Neural progenitor cell (in vitro differentiated cells): ENCODE measurements at regions not wholly inside any gene's neighbourhood (a gene's known extent, or its start where the extent isn't known, plus 50 kb on each side); places are given as distances from the start of the nearest gene placed in this dataset.

ENCODE experiments used
- EZH2 ChIP-seq: fragments of 200-600 bp; sonication (generic); IDR thresholded peaks from 2 replicates; pipeline ENCODE4 v1.6.1; 2017; ENCODE audit warnings: antibody characterized with exemption, mild to moderate bottlenecking, moderate library complexity
- EZH2phosphoT487 ChIP-seq: fragments of 200-600 bp; sonication (generic); IDR thresholded peaks from 2 replicates; pipeline ENCODE4 v1.6.1; 2017; ENCODE audit warnings: antibody characterized with exemption
- TF ChIP-seq, protein P1 (sequence below): fragments of 200-600 bp; sonication (generic); IDR thresholded peaks from 2 replicates; pipeline ENCODE4 v1.5.1; 2017; ENCODE audit warnings: antibody characterized with exemption, mild to moderate bottlenecking

GRCh38 chr15:62749036-62749815 is 293.3 kb upstream of the TPM1 start:
- TF ChIP-seq, protein P1, sequence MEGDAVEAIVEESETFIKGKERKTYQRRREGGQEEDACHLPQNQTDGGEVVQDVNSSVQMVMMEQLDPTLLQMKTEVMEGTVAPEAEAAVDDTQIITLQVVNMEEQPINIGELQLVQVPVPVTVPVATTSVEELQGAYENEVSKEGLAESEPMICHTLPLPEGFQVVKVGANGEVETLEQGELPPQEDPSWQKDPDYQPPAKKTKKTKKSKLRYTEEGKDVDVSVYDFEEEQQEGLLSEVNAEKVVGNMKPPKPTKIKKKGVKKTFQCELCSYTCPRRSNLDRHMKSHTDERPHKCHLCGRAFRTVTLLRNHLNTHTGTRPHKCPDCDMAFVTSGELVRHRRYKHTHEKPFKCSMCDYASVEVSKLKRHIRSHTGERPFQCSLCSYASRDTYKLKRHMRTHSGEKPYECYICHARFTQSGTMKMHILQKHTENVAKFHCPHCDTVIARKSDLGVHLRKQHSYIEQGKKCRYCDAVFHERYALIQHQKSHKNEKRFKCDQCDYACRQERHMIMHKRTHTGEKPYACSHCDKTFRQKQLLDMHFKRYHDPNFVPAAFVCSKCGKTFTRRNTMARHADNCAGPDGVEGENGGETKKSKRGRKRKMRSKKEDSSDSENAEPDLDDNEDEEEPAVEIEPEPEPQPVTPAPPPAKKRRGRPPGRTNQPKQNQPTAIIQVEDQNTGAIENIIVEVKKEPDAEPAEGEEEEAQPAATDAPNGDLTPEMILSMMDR, result no peak
- TF ChIP-seq EZH2phosphoT487, result no peak
- no peak for TF ChIP-seq EZH2
